ENCODE measurements at regions not wholly inside any gene's neighbourhood (a gene's known extent, or its start where the extent isn't known, plus 50 kb on each side); places are given as distances from the start of the nearest gene placed in this dataset.
A peak's percentile ranks its signal among the peaks of the same experiment; 100 is the strongest.

GRCh38 chr4:31365006-31365690 lies 645.0 kb downstream of the PCDH7 start:
- DNase-seq (ENCODE audit: low spot score) = no peak

- no peak for DNase-seq (ENCODE audit: low spot score)
These were observed 645.9 kb downstream of the PCDH7 start for GRCh38 chr4:31366041-31366440.

DNA sequence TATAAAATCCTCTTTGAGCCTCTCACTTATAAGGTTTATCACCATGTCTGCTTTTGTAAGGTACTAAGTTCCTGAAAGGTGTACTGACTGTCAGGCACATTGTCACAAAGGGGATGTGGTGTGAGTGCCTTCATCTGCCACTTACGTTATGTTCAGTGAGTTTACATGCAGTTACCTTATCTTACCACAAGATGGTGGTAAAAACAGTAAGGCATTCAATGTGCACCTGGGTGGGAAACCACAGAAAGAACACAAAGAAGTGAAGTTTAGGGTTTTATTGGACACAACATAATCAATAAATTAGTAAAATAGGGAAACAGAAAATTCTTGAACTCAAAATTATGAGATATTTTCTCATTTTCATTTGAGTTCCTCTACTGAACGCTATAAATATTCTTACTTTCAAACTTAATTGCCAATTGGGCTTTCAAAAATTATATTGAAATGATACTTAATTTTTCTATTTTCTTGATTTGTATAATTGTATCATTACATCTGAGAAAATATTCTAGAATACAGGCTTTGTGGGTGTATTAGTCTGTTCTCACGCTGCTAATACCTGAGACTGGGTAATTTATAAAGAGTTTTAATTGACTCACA lies 650.8 kb downstream of the PCDH7 start:
- peak; percentile 27 for DNase-seq (ENCODE audit: low spot score)

DNA sequence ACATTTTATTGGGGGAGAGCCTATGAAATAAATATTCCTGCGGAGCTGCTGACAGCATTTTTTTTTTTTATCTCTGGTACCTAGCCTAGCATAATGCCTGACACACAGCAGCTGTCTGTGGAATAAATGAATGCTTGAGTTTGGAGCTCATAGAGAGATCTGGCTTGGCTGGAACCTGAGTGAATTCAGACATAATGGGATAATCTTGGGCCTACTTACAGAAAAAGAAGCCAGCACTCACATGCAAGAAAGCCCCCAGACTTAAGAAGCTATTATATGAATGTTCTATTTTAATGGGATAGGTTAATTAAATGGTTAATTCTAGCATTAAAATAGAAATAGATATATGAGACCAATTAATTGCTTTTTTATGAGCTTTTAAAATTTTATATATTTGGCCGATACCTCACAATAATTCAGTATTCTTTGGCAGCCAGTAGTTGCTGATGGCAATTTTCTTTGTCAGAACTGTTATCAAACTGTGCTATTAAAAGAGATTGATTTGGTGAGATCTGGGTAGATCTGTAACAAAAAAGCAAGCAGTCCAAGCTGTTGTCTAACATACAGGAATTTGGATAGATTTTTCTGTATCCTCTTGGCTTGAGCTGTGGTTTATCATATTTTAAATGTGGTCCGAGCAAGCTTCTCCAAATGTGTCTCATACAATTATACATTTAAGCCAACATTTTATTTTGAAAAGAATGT lies 654.2 kb downstream of the PCDH7 start:
- DNase-seq (ENCODE audit: low spot score) = no peak

- no peak for DNase-seq (ENCODE audit: low spot score)
These were observed 655.8 kb downstream of the PCDH7 start for GRCh38 chr4:31375936-31376335.

- DNase-seq (ENCODE audit: low spot score) = no peak
These were observed 659.2 kb downstream of the PCDH7 start for GRCh38 chr4:31379364-31379763.

- no peak for DNase-seq (ENCODE audit: low spot score)
These were observed 663.6 kb downstream of the PCDH7 start for GRCh38 chr4:31383767-31384166.

GRCh38 chr4:31390849-31391248 lies 670.7 kb downstream of the PCDH7 start:
- no peak for DNase-seq (ENCODE audit: low spot score)

GRCh38 chr4:31391976-31392375 lies 671.8 kb downstream of the PCDH7 start:
- no peak for DNase-seq (ENCODE audit: low spot score)

- DNase-seq (ENCODE audit: low spot score) = no peak
These were observed 672.8 kb downstream of the PCDH7 start for GRCh38 chr4:31392923-31393322.

- no peak for DNase-seq (ENCODE audit: low spot score)
These were observed 688.0 kb downstream of the PCDH7 start for GRCh38 chr4:31408121-31408520.

GRCh38 chr4:31411565-31411964 lies 691.4 kb downstream of the PCDH7 start:
- peak; percentile 1 for DNase-seq (ENCODE audit: low spot score)

- DNase-seq (ENCODE audit: low spot score) = no peak
These were observed 695.5 kb downstream of the PCDH7 start for GRCh38 chr4:31415629-31416028.

GRCh38 chr4:31416498-31416897 lies 696.3 kb downstream of the PCDH7 start:
- no peak for DNase-seq (ENCODE audit: low spot score)

DNA sequence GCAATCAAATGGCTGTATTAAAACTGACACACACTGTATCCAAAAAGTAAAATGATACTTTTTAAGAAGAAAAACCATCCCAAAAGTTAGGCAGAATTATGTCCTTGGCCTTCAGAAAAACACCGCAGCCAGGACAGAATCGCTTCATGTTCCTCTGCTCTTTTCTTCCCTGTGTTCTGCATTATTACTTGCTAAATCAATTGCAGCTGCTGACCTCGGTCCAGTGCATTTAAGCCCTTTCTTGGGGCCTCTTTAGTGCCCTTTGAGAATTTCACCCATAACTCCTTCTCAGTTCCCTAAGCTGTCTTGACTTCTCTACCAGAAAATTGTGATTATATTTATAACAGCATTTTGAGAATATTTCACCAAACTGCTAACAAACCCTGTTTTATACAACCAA lies 696.9 kb downstream of the PCDH7 start:
- no peak for DNase-seq (ENCODE audit: low spot score)

DNA sequence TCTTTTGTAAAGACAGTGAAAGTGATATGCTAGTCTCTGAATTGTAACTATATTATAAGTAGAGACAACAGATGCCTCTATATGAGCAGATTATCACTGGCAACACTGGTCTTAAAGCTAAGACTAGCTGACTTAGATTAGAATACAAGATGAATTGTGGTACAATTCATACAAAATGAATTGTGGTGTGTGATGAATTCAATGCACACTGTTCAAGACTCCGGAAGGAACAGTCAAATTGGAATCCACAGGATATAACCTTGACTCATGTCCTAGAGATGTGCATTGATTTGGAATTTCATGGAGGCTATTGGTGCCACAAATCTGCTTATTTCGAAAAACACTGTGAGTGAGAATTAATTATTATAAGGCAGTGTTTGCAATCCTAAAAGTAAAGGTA lies 701.8 kb downstream of the PCDH7 start:
- no peak for DNase-seq (ENCODE audit: low spot score)

- DNase-seq (ENCODE audit: low spot score) = no peak
These were observed 707.5 kb downstream of the PCDH7 start for GRCh38 chr4:31427691-31428090.

DNA sequence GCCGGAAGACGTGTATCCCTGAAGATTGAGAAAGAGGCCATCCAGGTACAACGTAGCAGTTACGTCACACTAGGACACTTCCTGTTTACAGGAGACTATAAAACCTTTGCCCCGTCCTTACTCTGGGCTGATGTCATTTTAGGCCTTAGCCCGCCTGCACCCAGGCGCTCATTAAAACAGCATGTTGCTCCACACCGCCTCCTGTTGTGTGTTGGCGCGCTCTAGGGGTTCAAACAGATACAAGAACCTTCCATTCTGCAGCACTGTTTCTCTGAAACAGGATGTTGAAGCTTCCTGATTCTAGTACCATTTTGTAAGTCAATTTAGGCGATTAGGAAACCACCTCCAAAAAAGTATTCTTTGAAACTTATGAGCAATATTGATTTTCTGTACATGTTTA lies 722.1 kb downstream of the PCDH7 start:
- DNase-seq (ENCODE audit: low spot score) = no peak

DNA sequence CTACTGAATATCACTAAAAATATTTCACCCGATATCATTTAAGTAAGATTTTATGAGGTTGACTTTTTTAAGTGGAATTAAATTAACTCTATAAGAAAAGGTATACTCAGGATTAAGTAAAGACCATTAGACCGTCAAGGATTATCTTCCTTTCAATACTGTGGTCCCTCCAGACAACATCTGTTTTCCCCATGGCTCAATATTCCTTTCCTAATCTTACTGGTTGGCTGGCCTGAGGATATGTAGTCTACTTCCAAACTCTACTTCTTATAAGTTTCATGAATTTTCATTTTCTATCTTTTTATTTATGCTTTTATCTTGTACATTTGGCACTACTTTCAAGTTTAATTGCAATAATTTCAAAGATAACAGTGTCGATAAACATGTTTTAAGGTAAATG lies 725.4 kb downstream of the PCDH7 start:
- DNase-seq (ENCODE audit: low spot score) = no peak

DNA sequence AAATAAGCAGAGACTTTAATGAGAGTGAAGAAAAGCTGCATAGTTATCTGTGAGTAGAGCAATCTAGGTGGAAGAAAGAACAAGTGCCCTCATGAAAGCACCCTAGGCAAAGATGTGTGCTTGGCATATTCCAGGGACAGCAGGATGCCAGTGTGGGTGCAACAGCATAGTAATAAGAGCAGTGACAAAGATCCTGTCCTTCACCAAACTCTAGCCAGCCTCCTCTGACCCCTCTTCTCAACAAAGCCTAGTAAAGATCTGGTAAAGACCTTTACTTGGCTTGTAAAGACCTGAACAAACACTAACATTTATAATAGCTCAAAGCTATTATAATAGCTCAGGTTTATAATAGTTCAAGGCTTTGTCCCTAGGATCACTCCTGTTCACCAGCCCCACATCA lies 735.4 kb downstream of the PCDH7 start:
- DNase-seq (ENCODE audit: low spot score) = no peak

- DNase-seq (ENCODE audit: low spot score) = no peak
These were observed 738.6 kb downstream of the PCDH7 start for GRCh38 chr4:31458813-31459212.

DNA sequence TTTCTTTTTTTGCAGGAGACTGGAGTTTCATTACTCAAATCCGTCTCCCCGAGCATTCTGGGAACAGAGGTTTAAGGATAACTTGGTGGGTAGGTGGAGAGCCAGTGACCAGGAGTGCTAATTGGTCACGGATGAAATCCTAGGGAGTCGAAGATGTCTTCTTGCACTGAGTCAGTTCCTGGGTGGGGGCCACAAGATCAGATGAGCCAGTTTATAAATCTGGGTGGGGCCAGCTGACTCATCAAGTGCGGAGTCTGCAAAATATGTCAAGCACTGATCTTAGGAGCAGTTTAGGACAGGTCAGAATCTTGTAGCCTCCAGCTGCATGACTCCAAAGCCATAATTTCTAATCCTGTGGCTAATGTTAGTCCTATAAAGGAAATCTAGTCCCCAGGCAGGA lies 741.3 kb downstream of the PCDH7 start:
- DNase-seq (ENCODE audit: low spot score) = no peak

- no peak for DNase-seq (ENCODE audit: low spot score)
These were observed 747.6 kb downstream of the PCDH7 start for GRCh38 chr4:31467781-31468180.

GRCh38 chr4:31474221-31474620 lies 754.1 kb downstream of the PCDH7 start:
- no peak for DNase-seq (ENCODE audit: low spot score)

Measured in COLO829 (cell line).